ENCODE measurements at regions not wholly inside any gene's neighbourhood (a gene's known extent, or its start where the extent isn't known, plus 50 kb on each side); places are given as distances from the start of the nearest gene placed in this dataset.

DNA sequence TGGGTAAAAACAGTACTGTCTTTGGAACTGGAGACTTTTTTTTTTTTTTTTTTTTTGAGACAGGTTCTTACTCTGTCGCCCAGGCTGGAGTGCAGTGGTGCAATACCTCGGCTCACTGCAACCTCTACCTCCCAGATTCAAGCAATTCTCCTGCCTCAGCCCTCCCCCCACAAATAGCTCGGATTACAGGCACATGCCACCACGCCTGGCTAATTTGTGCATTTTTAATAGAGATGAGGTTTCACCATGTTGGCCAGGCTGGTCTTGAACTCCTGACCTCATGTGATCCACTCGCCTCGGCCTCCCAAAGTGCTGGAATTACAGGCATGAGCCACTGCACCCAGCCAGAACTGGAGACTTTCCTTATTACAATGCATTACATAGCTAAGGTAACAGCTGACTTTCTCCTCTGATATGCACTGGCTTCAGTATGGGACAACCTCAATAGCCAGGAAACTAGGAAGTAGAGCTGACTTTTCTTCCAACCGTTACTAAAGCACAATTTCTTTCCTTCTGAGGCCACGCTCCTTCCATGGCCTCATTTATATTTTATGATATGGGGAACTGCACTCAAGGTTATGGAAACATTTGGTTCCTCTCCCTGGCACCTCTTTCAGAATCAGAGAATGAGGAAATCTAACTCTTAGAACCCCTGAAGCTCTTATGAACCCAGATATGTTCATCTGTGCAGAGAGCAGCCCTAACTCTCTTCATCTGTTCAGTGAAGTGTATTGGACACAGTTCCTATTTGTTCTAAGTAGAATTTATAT, 53.5 kb upstream of the FAM9B start:
- TF ChIP-seq, protein P1, sequence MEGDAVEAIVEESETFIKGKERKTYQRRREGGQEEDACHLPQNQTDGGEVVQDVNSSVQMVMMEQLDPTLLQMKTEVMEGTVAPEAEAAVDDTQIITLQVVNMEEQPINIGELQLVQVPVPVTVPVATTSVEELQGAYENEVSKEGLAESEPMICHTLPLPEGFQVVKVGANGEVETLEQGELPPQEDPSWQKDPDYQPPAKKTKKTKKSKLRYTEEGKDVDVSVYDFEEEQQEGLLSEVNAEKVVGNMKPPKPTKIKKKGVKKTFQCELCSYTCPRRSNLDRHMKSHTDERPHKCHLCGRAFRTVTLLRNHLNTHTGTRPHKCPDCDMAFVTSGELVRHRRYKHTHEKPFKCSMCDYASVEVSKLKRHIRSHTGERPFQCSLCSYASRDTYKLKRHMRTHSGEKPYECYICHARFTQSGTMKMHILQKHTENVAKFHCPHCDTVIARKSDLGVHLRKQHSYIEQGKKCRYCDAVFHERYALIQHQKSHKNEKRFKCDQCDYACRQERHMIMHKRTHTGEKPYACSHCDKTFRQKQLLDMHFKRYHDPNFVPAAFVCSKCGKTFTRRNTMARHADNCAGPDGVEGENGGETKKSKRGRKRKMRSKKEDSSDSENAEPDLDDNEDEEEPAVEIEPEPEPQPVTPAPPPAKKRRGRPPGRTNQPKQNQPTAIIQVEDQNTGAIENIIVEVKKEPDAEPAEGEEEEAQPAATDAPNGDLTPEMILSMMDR (IDR thresholded peaks at IDR 0.05; ENCODE audit: poor library complexity, severe bottlenecking) = no peak
- TF ChIP-seq SMC3 (conservative IDR thresholded peaks at IDR 0.05; ENCODE audit: poor library complexity) (no peak), EZH2 (IDR thresholded peaks at IDR 0.05; ENCODE audit: borderline replicate concordance, insufficient read depth, low read length, poor library complexity, severe bottlenecking) (no peak), POLR2AphosphoS5 (IDR thresholded peaks at IDR 0.05) (no peak), TAF1 (IDR thresholded peaks at IDR 0.05; ENCODE audit: low read depth) (no peak), EP300 (conservative IDR thresholded peaks at IDR 0.05; ENCODE audit: poor library complexity, severe bottlenecking) (no peak), MXI1 (conservative IDR thresholded peaks at IDR 0.05; ENCODE audit: poor library complexity, severe bottlenecking) (no peak)
- TF ChIP-seq, protein P2, sequence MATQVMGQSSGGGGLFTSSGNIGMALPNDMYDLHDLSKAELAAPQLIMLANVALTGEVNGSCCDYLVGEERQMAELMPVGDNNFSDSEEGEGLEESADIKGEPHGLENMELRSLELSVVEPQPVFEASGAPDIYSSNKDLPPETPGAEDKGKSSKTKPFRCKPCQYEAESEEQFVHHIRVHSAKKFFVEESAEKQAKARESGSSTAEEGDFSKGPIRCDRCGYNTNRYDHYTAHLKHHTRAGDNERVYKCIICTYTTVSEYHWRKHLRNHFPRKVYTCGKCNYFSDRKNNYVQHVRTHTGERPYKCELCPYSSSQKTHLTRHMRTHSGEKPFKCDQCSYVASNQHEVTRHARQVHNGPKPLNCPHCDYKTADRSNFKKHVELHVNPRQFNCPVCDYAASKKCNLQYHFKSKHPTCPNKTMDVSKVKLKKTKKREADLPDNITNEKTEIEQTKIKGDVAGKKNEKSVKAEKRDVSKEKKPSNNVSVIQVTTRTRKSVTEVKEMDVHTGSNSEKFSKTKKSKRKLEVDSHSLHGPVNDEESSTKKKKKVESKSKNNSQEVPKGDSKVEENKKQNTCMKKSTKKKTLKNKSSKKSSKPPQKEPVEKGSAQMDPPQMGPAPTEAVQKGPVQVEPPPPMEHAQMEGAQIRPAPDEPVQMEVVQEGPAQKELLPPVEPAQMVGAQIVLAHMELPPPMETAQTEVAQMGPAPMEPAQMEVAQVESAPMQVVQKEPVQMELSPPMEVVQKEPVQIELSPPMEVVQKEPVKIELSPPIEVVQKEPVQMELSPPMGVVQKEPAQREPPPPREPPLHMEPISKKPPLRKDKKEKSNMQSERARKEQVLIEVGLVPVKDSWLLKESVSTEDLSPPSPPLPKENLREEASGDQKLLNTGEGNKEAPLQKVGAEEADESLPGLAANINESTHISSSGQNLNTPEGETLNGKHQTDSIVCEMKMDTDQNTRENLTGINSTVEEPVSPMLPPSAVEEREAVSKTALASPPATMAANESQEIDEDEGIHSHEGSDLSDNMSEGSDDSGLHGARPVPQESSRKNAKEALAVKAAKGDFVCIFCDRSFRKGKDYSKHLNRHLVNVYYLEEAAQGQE (IDR thresholded peaks at IDR 0.05; ENCODE audit: borderline replicate concordance) = no peak
